ENCODE measurements at regions not wholly inside any gene's neighbourhood (a gene's known extent, or its start where the extent isn't known, plus 50 kb on each side); places are given as distances from the start of the nearest gene placed in this dataset.

DNA sequence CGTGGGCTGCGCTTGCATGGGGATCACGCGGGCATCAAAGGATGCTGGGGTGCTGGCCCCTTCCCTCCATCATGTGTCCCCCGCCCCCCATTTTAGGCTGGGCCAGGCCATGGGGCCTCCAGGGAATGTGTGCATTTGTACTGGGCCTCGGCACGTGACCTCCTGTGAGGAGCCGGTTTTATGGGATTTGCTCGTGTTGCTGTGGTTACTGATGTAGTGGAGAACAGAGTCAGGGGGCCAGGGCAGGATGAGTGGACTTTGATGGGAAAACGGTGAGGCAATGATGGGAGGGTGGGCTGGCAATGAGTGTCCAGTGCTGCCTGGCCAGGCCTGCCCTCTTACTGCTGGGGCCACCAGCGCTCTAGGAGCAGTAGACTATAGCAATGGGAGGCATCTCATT, 257.7 kb downstream of the LOXHD1 start (continued):
- TF ChIP-seq NANOG (IDR thresholded peaks at IDR 0.05; ENCODE audit: insufficient read depth, low read depth, low read length, poor library complexity, severe bottlenecking) (no peak), SUZ12 (IDR thresholded peaks at IDR 0.05; ENCODE audit: low read length) (no peak), ZNF274 (IDR thresholded peaks at IDR 0.05; ENCODE audit: borderline replicate concordance, extremely low read depth, low read length) (no peak), POLR2A (IDR thresholded peaks at IDR 0.05; ENCODE audit: control extremely low read depth in 1 of 2, low read depth in 2 of 2, low read length in 2 of 2) (no peak), GABPA (IDR thresholded peaks at IDR 0.05; ENCODE audit: borderline replicate concordance, insufficient read depth, low read length) (no peak), FOSL1 (IDR thresholded peaks at IDR 0.05; ENCODE audit: insufficient read depth, low read depth, low read length) (no peak)

Data from H1 (cell line).